HCT116 (cell line): ENCODE measurements at regions not wholly inside any gene's neighbourhood (a gene's known extent, or its start where the extent isn't known, plus 50 kb on each side); places are given as distances from the start of the nearest gene placed in this dataset.

ENCODE experiments used
- ATAC-seq: fragments of 200-7000 bp; cut with Tn5 transposase; 2 replicates; pipeline ENCODE4 v1.9.1; 2020; ENCODE audit warnings: mild to moderate bottlenecking, moderate library complexity
- BruUV-seq: library from RNA; stranded (reverse); fragments of 400-500 nt; replicated peaks from 2 replicates; lab custom pipeline; 2021; lab: Mats Ljungman, UMichigan
- CTCF ChIA-PET: fragments of 300-600 bp; sonication (Branson Sonifier 250); formaldehyde crosslinking; loops from one replicate; lab custom pipeline; 2021; ENCODE audit warnings: antibody characterized with exemption; lab: Charles Lee
- POLR2A ChIA-PET: fragments of 300-600, 350-600 bp; sonication (Branson Sonifier 250); formaldehyde crosslinking; loops from one replicate; lab custom pipeline; 2021; ENCODE audit warnings: antibody characterized with exemption; lab: Charles Lee
- RAD21 ChIA-PET, 2 experiments: fragments of 300-600 bp; sonication (Branson Sonifier 250); formaldehyde crosslinking; loops; one replicate each; lab custom pipeline; 2023; ENCODE audit warnings: low total read pairs in 2 of 2; ENCODE audit not compliant: uncharacterized antibody in 2 of 2, unreplicated experiment in 2 of 2, low non-redundant PET in 1 of 2; lab: Charles Lee
- DNase-seq: peaks from one replicate; pipeline ENCODE4 v3.0.0-alpha.2; 2010; ENCODE audit warnings: low read depth, low spot score
- H2AFZ ChIP-seq: fragments of 200-600 bp; shearing (Covaris generic), sonication (generic); 2 replicates; pipeline ENCODE4 v1.6.1; 2017; ENCODE audit warnings: low read depth, mixed run types, mixed read lengths, antibody characterized with exemption, low read length; ENCODE audit not compliant: poor library complexity, severe bottlenecking
- H3K27ac ChIP-seq: 2 replicates; pipeline ENCODE4 v1.5.1; 2012; ENCODE audit warnings: low read depth, low read length
- H3K27me3 ChIP-seq: fragments of 200-600 bp; sonication (generic); 2 replicates; pipeline ENCODE4 v1.6.1; 2016; ENCODE audit warnings: mixed run types, low read length, mixed read lengths; ENCODE audit not compliant: insufficient read depth
- H3K36me3 ChIP-seq, 2 experiments: fragments of 200-500 bp in 1 of 2; fragments of 200-600 bp in 1 of 2; sonication (Bioruptor generic) in 1 of 2; sonication (generic) in 1 of 2; 2 replicates each; pipeline versions ENCODE4 v1.5.1 to v1.6.1; 2014 to 2016; ENCODE audit warnings: low read length in 2 of 2, inconsistent platforms in 1 of 2, mixed read lengths in 1 of 2, mixed run types in 1 of 2; ENCODE audit not compliant: insufficient read depth in 2 of 2, control insufficient read depth in 1 of 2
- H3K4me1 ChIP-seq, 2 experiments: fragments of 200-600 bp in 1 of 2; sonication (generic) in 1 of 2; 2 replicates each; pipeline versions ENCODE4 v1.5.1 to v1.6.1; 2012 to 2017; ENCODE audit warnings: low read length in 2 of 2, inconsistent platforms in 1 of 2, mild to moderate bottlenecking in 1 of 2, mixed read lengths in 1 of 2, mixed run types in 1 of 2, moderate library complexity in 1 of 2; ENCODE audit not compliant: insufficient read depth in 2 of 2, control insufficient read depth in 1 of 2
- H3K4me2 ChIP-seq: fragments of 200-600 bp; sonication (generic); 2 replicates; pipeline ENCODE4 v1.6.1; 2017; ENCODE audit warnings: mixed run types, low read length, mixed read lengths
- H3K4me3 ChIP-seq, 2 experiments: fragments of 200-600 bp in 1 of 2; sonication (generic) in 1 of 2; replicated peaks in 1 of 2; 2 replicates each; pipeline ENCODE4 v1.5.1; 2011 to 2016; ENCODE audit warnings: low read length in 2 of 2, control low read depth in 1 of 2, low read depth in 1 of 2, mild to moderate bottlenecking in 1 of 2, mixed read lengths in 1 of 2, mixed run types in 1 of 2
- H3K79me2 ChIP-seq: fragments of 200-600 bp; sonication (generic); 2 replicates; pipeline ENCODE4 v1.6.1; 2017; ENCODE audit warnings: mild to moderate bottlenecking, mixed run types, low read length, moderate library complexity, mixed read lengths; ENCODE audit not compliant: insufficient read depth
- H3K9ac ChIP-seq: fragments of 200-600 bp; sonication (generic); 2 replicates; pipeline ENCODE4 v1.6.1; 2016; ENCODE audit warnings: low read length, mixed read lengths
- H3K9me2 ChIP-seq: fragments of 200-600 bp; sonication (generic), shearing (Covaris generic); 2 replicates; pipeline ENCODE4 v1.6.1; 2017; ENCODE audit warnings: mixed run types, mild to moderate bottlenecking, moderate library complexity; ENCODE audit not compliant: insufficient read depth
- H3K9me3 ChIP-seq, 2 experiments: fragments of 200-500 bp in 1 of 2; fragments of 200-600 bp in 1 of 2; sonication (Bioruptor generic) in 1 of 2; sonication (generic) in 1 of 2; 2 replicates each; pipeline ENCODE4 v1.6.1; 2014 to 2017; ENCODE audit warnings: low read length in 2 of 2, mixed read lengths in 2 of 2, inconsistent platforms in 1 of 2, low read depth in 1 of 2, mild to moderate bottlenecking in 1 of 2, mixed run types in 1 of 2, moderate library complexity in 1 of 2; ENCODE audit not compliant: control insufficient read depth in 1 of 2, insufficient read depth in 1 of 2
- H4K20me1 ChIP-seq: fragments of 200-600 bp; sonication (generic), shearing (Covaris generic); 2 replicates; pipeline ENCODE4 v1.6.1; 2017; ENCODE audit warnings: mixed run types, mild to moderate bottlenecking, moderate library complexity; ENCODE audit not compliant: insufficient read depth
- EZH2phosphoT487 ChIP-seq: fragments of 200-600 bp; IDR thresholded peaks from 2 replicates; pipeline ENCODE4 v1.6.1; 2018; ENCODE audit warnings: antibody characterized with exemption, borderline replicate concordance
- FOSL1 ChIP-seq: IDR thresholded peaks from 2 replicates; pipeline ENCODE4 v1.6.1; 2012; ENCODE audit warnings: low read depth
- JUND ChIP-seq: IDR thresholded peaks from 2 replicates; pipeline ENCODE4 v1.6.1; 2012
- POLR2AphosphoS5 ChIP-seq: IDR thresholded peaks from 2 replicates; pipeline ENCODE4 v1.6.1; 2011; ENCODE audit warnings: mild to moderate bottlenecking, low read depth, low read length, moderate library complexity
- SP1 ChIP-seq: IDR thresholded peaks from 2 replicates; pipeline ENCODE4 v1.6.1; 2012; ENCODE audit warnings: low read depth
- TCF7L2 ChIP-seq: IDR thresholded peaks from 2 replicates; pipeline ENCODE4 v1.7.0; 2011; ENCODE audit warnings: borderline replicate concordance, inconsistent platforms; ENCODE audit not compliant: insufficient read depth, insufficient read length; ENCODE audit errors: extremely low read depth
- ZBTB33 ChIP-seq: IDR thresholded peaks from 2 replicates; pipeline ENCODE4 v1.6.1; 2011; ENCODE audit warnings: mild to moderate bottlenecking, low read length, moderate library complexity; ENCODE audit not compliant: insufficient replicate concordance; ENCODE audit errors: extremely low read depth
- ZFX ChIP-seq: fragments of 450-650 bp; IDR thresholded peaks from 2 replicates; pipeline ENCODE4 v1.6.1; 2017
- intact Hi-C: fragments of 100-400 bp; cut with micrococcal nuclease; formaldehyde crosslinking; loops from 2 replicates; pipeline ENCODE4 v1.10.0; 2022

GRCh38 chr17:69822314-69822875 lies 252.6 kb upstream of the KCNJ16 start:
- POLR2A ChIA-PET = no interaction called here
- H2AFZ ChIP-seq = no peak overlapping the region
- H3K4me2 ChIP-seq = no peak overlapping the region
- DNase-seq (no peak), ATAC-seq (no peak)
- H3K4me1 ChIP-seq = no peaks in the 10 kb centered on the region
- H3K27ac ChIP-seq = no peak overlapping the region
- no peaks in the 10 kb centered on the region for H3K9me2 ChIP-seq
- RAD21 ChIA-PET = no interaction called here
- no peak overlapping the region for H3K9ac ChIP-seq
- TF ChIP-seq EZH2phosphoT487 = no peak
- H3K4me3 ChIP-seq = no peak overlapping the region
- BruUV-seq = no TSS peak
- peaks cover 31 to 37% of the 10 kb centered on the region in 2 experiments; a peak in 2 of 4 replicates for H3K9me3 ChIP-seq
- no peaks in the 10 kb centered on the region for H3K27me3 ChIP-seq
- intact Hi-C loops = no loop called here
- CTCF ChIA-PET = no interaction called here
- no peaks in the 10 kb centered on the region for H3K36me3 ChIP-seq
- no peaks in the 10 kb centered on the region for H4K20me1 ChIP-seq
- H3K79me2 ChIP-seq = no peaks in the 10 kb centered on the region

GRCh38 chr17:69828087-69828486 lies 246.9 kb upstream of the KCNJ16 start:
- H3K9me3 ChIP-seq = peaks cover 18 to 22% of the 10 kb centered on the region in 2 experiments; a peak in 2 of 4 replicates
- CTCF ChIA-PET = no interaction called here

More at GRCh38 chr17:69828087-69828486, 246.9 kb upstream of the KCNJ16 start:
- Histone ChIP-seq H3K9ac (no peak overlapping the region), H3K36me3 (no peaks in the 10 kb centered on the region), H3K4me3 (no peak overlapping the region), H3K9me2 (no peaks in the 10 kb centered on the region), H3K27me3 (no peaks in the 10 kb centered on the region), H3K79me2 (no peaks in the 10 kb centered on the region), H3K27ac (no peak overlapping the region), H4K20me1 (no peaks in the 10 kb centered on the region), H2AFZ (no peak overlapping the region), H3K4me2 (no peak overlapping the region), H3K4me1 (no peaks in the 10 kb centered on the region)
- no TSS peak for BruUV-seq
- TF ChIP-seq ZFX (no peak), ZBTB33 (no peak), POLR2AphosphoS5 (no peak), TCF7L2 (no peak), JUND (no peak), SP1 (no peak), FOSL1 (no peak)
- intact Hi-C loops = no loop called here
- DNase-seq (no peak), ATAC-seq (no peak)
- ChIA-PET RAD21 (no interaction called here), POLR2A (no interaction called here)
